ENCODE measurements at regions not wholly inside any gene's neighbourhood (a gene's known extent, or its start where the extent isn't known, plus 50 kb on each side); places are given as distances from the start of the nearest gene placed in this dataset.
"Not testable (repeated sequence)": the region's sequence is repeated elsewhere in the genome, so short reads cannot be mapped to it uniquely, and the experiment has no call there.

DNA sequence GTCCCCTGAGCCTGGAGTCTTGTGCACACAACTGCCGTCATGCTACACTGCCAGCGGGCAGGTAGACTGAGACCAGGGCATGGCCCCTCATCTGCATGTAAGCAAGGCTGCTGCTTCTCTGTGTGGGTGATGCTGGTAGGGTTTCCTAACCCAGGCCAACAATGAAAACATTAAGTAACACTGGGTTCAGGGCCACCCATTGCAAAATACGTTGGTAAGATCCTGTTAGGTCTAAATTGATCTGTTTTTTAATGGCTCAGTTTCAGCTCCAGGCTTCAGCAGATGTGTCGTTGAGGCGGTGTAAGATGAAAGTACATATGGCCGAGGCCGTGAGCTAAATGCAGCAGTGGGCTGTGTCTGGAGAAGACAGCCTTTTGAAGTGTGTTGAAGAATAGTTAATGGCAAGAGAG lies 383.4 kb downstream of the IRS2 start:
- H3K27ac ChIP-seq (ENCODE audit: low read depth, low read length, severe bottlenecking): no peak overlapping the region
- WGBS, 2 experiments (ENCODE audit: insufficient coverage in 2 of 2): 83 to 93% methylated on average over 5 to 7 of the region's 7 CpGs
- no peaks in the 10 kb centered on the region for H3K36me3 ChIP-seq (ENCODE audit: control insufficient read depth, insufficient read depth, low read length)
- no peak overlapping the region for H3K4me3 ChIP-seq (ENCODE audit: extremely low read depth, insufficient read depth, low read length, poor library complexity, severe bottlenecking)
- H3K4me1 ChIP-seq (ENCODE audit: control insufficient read depth, insufficient read depth, low read length, poor library complexity, severe bottlenecking): no peaks in the 10 kb centered on the region
- H3K9me3 ChIP-seq (ENCODE audit: control insufficient read depth, low read length): peaks cover 3% of the 10 kb centered on the region

DNA sequence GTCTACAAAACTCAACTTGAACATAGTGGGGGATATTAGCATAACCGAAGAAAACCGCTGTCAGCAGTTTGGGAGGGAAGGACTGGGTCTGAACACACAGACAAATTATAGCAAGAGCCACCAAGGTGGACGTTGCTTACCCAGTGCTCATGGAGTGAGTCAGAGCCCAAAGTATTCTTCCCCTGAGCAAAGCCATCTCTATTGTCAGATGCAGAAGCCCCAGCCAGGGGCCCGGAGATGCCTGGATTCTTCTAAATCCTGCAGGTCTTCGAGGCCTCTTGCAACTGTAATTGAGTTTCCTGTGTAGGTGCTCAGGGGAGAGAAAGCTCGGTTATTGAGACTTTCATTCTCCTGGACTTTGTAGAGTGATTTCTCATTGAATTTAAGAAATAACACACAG lies 384.5 kb downstream of the IRS2 start:
- no peaks in the 10 kb centered on the region for H3K4me1 ChIP-seq (ENCODE audit: control insufficient read depth, insufficient read depth, low read length, poor library complexity, severe bottlenecking)
- no peak overlapping the region for H3K4me3 ChIP-seq (ENCODE audit: extremely low read depth, insufficient read depth, low read length, poor library complexity, severe bottlenecking)
- no peak overlapping the region for H3K27ac ChIP-seq (ENCODE audit: low read depth, low read length, severe bottlenecking)
- WGBS, 2 experiments (ENCODE audit: insufficient coverage in 2 of 2): 83 to 90% methylated on average over 3 of the region's 6 CpGs
- H3K9me3 ChIP-seq (ENCODE audit: control insufficient read depth, low read length): peaks cover 3% of the 10 kb centered on the region
- no peaks in the 10 kb centered on the region for H3K36me3 ChIP-seq (ENCODE audit: control insufficient read depth, insufficient read depth, low read length)

DNA sequence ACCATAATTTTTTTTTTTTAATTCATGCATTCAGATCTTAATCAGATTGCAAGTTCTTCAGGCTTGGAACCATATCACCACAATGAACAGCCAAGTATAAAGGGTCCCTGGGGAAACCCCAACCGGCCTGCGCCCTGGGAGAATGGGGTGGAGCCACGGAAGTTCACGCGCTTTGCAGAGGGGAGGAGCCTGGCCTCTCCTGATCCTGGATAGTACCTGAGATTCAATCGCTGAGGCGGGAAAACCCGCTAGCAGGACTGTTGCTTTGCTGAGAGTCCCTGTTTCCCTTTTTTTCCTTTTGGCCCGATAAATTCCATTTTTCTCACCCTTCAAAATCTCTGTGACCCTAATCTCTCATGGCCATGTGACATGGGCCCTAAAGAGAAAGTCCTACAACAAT lies 385.1 kb downstream of the IRS2 start:
- H3K9me3 ChIP-seq (ENCODE audit: control insufficient read depth, low read length): peaks cover 3% of the 10 kb centered on the region
- no peaks in the 10 kb centered on the region for H3K36me3 ChIP-seq (ENCODE audit: control insufficient read depth, insufficient read depth, low read length)
- no peak overlapping the region for H3K4me3 ChIP-seq (ENCODE audit: extremely low read depth, insufficient read depth, low read length, poor library complexity, severe bottlenecking)
- no peak overlapping the region for H3K27ac ChIP-seq (ENCODE audit: low read depth, low read length, severe bottlenecking)
- WGBS, 2 experiments (ENCODE audit: insufficient coverage in 2 of 2): 83 to 92% methylated on average over 6 to 9 of the region's 9 CpGs
- no peaks in the 10 kb centered on the region for H3K4me1 ChIP-seq (ENCODE audit: control insufficient read depth, insufficient read depth, low read length, poor library complexity, severe bottlenecking)

DNA sequence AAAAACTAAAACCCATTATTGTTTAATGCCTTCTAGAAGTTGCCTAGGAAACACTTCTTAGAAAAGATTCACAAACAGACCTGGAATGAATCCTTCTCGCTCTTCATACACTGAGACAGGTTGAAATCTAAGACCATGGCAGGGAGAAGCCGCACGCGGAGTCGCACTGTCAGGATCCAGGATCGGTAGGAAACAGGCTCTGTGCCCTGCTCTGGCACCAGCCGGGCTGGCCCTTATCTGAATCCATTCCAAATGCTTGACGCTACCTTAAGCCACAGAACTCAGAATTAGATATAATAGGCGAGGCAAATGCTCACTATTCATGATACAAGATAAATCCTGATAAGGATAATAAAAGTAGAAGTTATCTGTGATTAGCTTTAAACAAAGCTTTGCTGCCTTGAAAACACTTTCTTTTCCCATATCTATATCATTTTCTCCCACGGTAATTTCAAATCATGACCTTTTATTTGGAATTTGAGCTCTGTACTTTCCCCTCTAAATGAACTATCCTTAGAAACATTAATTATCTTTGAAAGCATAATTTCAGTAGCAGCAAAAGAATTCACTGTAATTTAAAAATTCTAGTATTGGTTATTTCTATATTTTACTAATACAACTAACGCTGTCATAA lies 385.6 kb downstream of the IRS2 start:
- no peak overlapping the region for H3K4me3 ChIP-seq (ENCODE audit: extremely low read depth, insufficient read depth, low read length, poor library complexity, severe bottlenecking)
- H3K36me3 ChIP-seq (ENCODE audit: control insufficient read depth, insufficient read depth, low read length): no peaks in the 10 kb centered on the region
- 89 to 92% methylated on average over 8 of the region's 11 CpGs for WGBS, 2 experiments (ENCODE audit: insufficient coverage in 2 of 2)
- peaks cover 3% of the 10 kb centered on the region for H3K9me3 ChIP-seq (ENCODE audit: control insufficient read depth, low read length)
- no peak overlapping the region for H3K27ac ChIP-seq (ENCODE audit: low read depth, low read length, severe bottlenecking)
- no peaks in the 10 kb centered on the region for H3K4me1 ChIP-seq (ENCODE audit: control insufficient read depth, insufficient read depth, low read length, poor library complexity, severe bottlenecking)

DNA sequence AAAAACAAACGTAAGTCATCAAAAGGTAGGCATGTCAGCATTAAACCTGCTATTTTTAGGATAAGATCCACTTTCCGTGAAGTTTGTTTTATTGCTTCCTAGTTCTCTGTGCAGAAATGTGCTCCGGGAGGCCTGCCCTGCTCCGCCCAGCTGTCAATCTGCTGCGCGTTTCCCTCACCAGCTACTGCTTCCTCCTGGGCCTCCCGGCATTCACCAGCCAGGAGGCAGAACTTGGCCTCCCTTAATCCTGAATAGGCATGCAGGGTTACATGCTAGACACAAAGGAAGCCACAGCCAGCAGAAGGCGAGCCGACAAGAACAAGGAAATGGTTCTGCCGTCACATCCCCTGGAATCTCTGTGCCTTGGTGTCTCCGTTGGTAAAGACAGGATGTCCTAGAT lies 386.2 kb downstream of the IRS2 start:
- Histone ChIP-seq H3K9me3 (ENCODE audit: control insufficient read depth, low read length) (peaks cover 3% of the 10 kb centered on the region), H3K4me1 (ENCODE audit: control insufficient read depth, insufficient read depth, low read length, poor library complexity, severe bottlenecking) (no peaks in the 10 kb centered on the region), H3K4me3 (ENCODE audit: extremely low read depth, insufficient read depth, low read length, poor library complexity, severe bottlenecking) (no peak overlapping the region), H3K27ac (ENCODE audit: low read depth, low read length, severe bottlenecking) (no peak overlapping the region), H3K36me3 (ENCODE audit: control insufficient read depth, insufficient read depth, low read length) (no peaks in the 10 kb centered on the region)
- WGBS, 2 experiments (ENCODE audit: insufficient coverage in 2 of 2): 80 to 87% methylated on average over 10 of the region's 11 CpGs

DNA sequence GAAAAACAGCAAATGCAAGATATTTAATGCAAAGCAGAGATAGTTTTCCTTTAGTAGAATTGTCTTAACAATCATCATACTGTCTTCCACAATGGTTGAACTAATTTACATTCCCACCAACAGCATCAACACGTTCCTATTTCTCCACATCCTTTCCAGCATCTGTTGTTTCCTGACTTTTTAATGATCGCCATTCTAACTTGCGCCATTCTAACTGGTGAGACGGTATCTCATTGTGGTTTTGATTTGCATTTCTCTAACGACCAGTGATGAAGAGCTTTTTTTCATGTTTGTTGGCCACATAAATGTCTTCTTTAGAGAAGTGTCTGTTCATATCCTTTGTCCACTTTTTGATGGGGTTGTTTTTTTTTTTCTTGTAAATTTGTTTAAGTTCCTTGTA lies 388.3 kb downstream of the IRS2 start:
- H3K36me3 ChIP-seq (ENCODE audit: control insufficient read depth, insufficient read depth, low read length); H3K4me3 ChIP-seq (ENCODE audit: extremely low read depth, insufficient read depth, low read length, poor library complexity, severe bottlenecking); H3K4me1 ChIP-seq (ENCODE audit: control insufficient read depth, insufficient read depth, low read length, poor library complexity, severe bottlenecking); H3K9me3 ChIP-seq (ENCODE audit: control insufficient read depth, low read length); H3K27ac ChIP-seq (ENCODE audit: low read depth, low read length, severe bottlenecking): not testable (repeated sequence)
- WGBS, 2 experiments (ENCODE audit: insufficient coverage in 2 of 2): 81 to 82% methylated on average over 2 to 5 of the region's 5 CpGs

DNA sequence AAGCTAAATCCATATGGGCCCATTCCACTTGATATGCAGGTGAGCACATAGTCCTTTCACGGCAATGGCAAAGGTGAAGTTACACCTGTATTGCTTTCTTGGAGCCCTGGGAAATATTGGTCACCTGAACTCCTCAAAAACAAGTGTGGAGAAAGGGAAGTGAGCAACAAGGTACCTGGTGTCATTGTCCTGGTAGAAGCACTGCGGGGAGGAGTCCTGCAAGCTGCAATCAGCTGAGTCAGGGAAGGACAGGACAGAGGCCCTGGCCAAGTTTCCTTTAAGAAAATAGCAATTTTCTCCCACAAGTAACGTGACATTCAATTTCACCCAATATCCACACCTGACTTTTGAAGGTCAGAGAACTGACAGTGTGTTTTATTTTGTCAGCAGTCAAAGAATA lies 389.1 kb downstream of the IRS2 start:
- no peak overlapping the region for H3K27ac ChIP-seq (ENCODE audit: low read depth, low read length, severe bottlenecking)
- 96 to 100% methylated on average over 1 to 2 of the region's 3 CpGs for whole genome bisulfite sequencing, 2 experiments (ENCODE audit: insufficient coverage in 2 of 2)
- H3K9me3 ChIP-seq (ENCODE audit: control insufficient read depth, low read length): no peaks in the 10 kb centered on the region
- H3K4me3 ChIP-seq (ENCODE audit: extremely low read depth, insufficient read depth, low read length, poor library complexity, severe bottlenecking): no peak overlapping the region
- no peaks in the 10 kb centered on the region for H3K36me3 ChIP-seq (ENCODE audit: control insufficient read depth, insufficient read depth, low read length)
- H3K4me1 ChIP-seq (ENCODE audit: control insufficient read depth, insufficient read depth, low read length, poor library complexity, severe bottlenecking): peaks cover 4% of the 10 kb centered on the region

DNA sequence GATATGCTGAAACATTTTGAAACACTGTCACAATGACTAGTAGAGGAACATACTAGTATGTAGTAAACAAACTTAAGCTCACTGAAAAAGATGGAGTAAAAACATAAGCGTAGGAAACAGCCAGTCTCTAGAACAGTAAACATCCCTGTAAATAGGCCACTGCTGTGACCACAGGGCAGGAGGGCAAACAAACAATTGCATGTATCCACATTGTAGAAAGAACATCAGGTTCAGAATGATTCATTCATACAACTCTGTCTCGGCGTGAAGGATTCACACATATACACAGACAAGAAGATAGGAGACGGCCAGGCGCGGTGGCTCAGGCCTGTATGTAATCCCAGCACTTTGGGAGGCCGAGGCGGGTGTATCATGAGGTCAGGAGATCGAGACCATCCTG lies 390.1 kb downstream of the IRS2 start:
- Histone ChIP-seq H3K9me3 (ENCODE audit: control insufficient read depth, low read length) (no peaks in the 10 kb centered on the region), H3K27ac (ENCODE audit: low read depth, low read length, severe bottlenecking) (no peak overlapping the region), H3K36me3 (ENCODE audit: control insufficient read depth, insufficient read depth, low read length) (no peaks in the 10 kb centered on the region), H3K4me1 (ENCODE audit: control insufficient read depth, insufficient read depth, low read length, poor library complexity, severe bottlenecking) (peaks cover 4% of the 10 kb centered on the region), H3K4me3 (ENCODE audit: extremely low read depth, insufficient read depth, low read length, poor library complexity, severe bottlenecking) (no peak overlapping the region)
- 83 to 89% methylated on average over 8 of the region's 9 CpGs for WGBS, 2 experiments (ENCODE audit: insufficient coverage in 2 of 2)

DNA sequence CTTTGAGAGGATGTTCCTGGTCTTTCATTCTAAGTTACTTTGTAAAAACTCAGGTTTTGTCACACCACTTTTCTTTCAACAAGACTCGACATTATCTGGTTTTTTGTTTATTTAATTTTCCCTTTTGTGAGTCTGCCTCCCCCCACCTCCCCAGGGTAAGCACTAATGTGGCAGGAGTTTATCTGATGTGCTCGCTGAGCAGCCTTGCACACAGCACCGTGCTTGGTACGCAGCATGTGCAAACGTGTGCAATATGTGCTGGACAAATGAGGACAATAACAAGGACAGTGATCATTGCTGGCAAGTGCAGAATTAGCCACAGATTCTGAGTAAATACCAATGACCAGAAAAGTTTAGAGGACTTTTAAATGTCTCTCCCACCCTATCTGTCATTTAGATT lies 391.4 kb downstream of the IRS2 start:
- WGBS, 2 experiments (ENCODE audit: insufficient coverage in 2 of 2): 83 to 88% methylated on average over 4 of the region's 5 CpGs
- Histone ChIP-seq H3K4me1 (ENCODE audit: control insufficient read depth, insufficient read depth, low read length, poor library complexity, severe bottlenecking) (peaks cover 4% of the 10 kb centered on the region), H3K4me3 (ENCODE audit: extremely low read depth, insufficient read depth, low read length, poor library complexity, severe bottlenecking) (no peak overlapping the region), H3K36me3 (ENCODE audit: control insufficient read depth, insufficient read depth, low read length) (no peaks in the 10 kb centered on the region), H3K27ac (ENCODE audit: low read depth, low read length, severe bottlenecking) (no peak overlapping the region), H3K9me3 (ENCODE audit: control insufficient read depth, low read length) (no peaks in the 10 kb centered on the region)

DNA sequence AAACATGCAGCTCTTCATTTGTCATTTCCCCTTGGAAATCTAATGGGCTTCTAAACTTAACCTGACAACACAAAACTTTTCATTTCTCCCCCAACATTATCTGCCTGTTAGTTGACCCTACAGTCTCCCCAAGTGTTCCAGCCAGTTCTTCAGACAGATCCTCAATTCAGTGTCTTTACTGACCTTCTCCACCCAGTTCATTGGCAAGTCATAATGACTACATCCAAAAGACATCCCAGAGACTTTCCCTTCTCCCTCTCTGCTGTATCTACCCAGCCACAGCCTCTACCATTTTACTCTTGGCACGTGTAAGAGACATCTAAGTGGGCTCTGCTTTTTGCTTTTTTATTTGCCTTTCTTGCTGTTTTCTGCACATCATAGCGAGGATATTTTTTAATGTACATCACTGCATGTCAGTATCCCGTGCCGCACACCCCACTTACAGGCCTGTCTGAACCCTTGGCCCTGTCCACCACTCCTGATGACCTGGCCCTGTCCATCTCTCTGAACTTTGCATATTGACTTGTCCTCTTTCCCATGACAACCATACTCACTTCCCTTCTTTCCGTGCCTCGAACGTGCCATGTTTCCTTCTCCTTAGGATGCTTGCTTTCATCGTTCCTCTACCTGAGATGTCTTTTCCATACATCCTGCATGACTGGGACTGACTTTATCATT lies 391.9 kb downstream of the IRS2 start:
- H3K4me3 ChIP-seq (ENCODE audit: extremely low read depth, insufficient read depth, low read length, poor library complexity, severe bottlenecking): no peak overlapping the region
- no peak overlapping the region for H3K27ac ChIP-seq (ENCODE audit: low read depth, low read length, severe bottlenecking)
- WGBS, 2 experiments (ENCODE audit: insufficient coverage in 2 of 2): 94 to 97% methylated on average over 7 to 8 of the region's 8 CpGs
- H3K9me3 ChIP-seq (ENCODE audit: control insufficient read depth, low read length): no peaks in the 10 kb centered on the region
- no peaks in the 10 kb centered on the region for H3K36me3 ChIP-seq (ENCODE audit: control insufficient read depth, insufficient read depth, low read length)
- peaks cover 4% of the 10 kb centered on the region for H3K4me1 ChIP-seq (ENCODE audit: control insufficient read depth, insufficient read depth, low read length, poor library complexity, severe bottlenecking)

DNA sequence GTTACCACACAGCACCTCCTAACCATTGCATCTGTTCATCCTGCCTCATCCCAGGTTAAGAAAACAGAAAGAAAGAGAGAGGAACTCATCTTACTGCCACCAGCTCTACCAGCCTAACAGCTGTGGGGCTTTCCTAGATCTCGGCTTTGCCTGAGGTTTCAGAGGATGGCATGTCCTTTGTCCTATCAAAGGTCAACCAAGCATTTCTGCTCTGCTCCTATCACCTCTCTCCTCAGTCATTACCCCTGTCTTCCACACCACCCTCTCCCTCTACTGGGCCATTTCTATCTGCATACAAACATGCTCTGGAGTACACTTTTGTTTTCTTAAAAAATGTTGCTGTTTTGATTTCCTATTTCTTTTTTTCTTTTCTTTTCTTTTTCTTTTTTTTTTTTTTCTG lies 393.3 kb downstream of the IRS2 start:
- Histone ChIP-seq H3K9me3 (ENCODE audit: control insufficient read depth, low read length) (no peaks in the 10 kb centered on the region), H3K36me3 (ENCODE audit: control insufficient read depth, insufficient read depth, low read length) (no peaks in the 10 kb centered on the region), H3K27ac (ENCODE audit: low read depth, low read length, severe bottlenecking) (no peak overlapping the region), H3K4me1 (ENCODE audit: control insufficient read depth, insufficient read depth, low read length, poor library complexity, severe bottlenecking) (peaks cover 4% of the 10 kb centered on the region), H3K4me3 (ENCODE audit: extremely low read depth, insufficient read depth, low read length, poor library complexity, severe bottlenecking) (no peak overlapping the region)
- WGBS, 2 experiments (ENCODE audit: insufficient coverage in 2 of 2): no CpG with 5 or more reads among the region's 1 CpG

All from mesodermal cell (in vitro differentiated cells).